Caki2 (cell line): ENCODE measurements at regions not wholly inside any gene's neighbourhood (a gene's known extent, or its start where the extent isn't known, plus 50 kb on each side); places are given as distances from the start of the nearest gene placed in this dataset.
A peak's percentile ranks its signal among the peaks of the same experiment; 100 is the strongest.
"Not testable (repeated sequence)": the region's sequence is repeated elsewhere in the genome, so short reads cannot be mapped to it uniquely, and the experiment has no call there.

ENCODE experiments used
- DNase-seq: peaks from one replicate; pipeline ENCODE4 v3.0.0-alpha.2; 2015; ENCODE audit warnings: low read depth
- in situ Hi-C: cut with HindIII; loops from 2 replicates; pipeline ENCODE4 v1.10.0; 2016; ENCODE audit warnings: low sequenced_read_pairs, low pct_unique_long_range_greater_than_20kb, mixed read lengths

DNA sequence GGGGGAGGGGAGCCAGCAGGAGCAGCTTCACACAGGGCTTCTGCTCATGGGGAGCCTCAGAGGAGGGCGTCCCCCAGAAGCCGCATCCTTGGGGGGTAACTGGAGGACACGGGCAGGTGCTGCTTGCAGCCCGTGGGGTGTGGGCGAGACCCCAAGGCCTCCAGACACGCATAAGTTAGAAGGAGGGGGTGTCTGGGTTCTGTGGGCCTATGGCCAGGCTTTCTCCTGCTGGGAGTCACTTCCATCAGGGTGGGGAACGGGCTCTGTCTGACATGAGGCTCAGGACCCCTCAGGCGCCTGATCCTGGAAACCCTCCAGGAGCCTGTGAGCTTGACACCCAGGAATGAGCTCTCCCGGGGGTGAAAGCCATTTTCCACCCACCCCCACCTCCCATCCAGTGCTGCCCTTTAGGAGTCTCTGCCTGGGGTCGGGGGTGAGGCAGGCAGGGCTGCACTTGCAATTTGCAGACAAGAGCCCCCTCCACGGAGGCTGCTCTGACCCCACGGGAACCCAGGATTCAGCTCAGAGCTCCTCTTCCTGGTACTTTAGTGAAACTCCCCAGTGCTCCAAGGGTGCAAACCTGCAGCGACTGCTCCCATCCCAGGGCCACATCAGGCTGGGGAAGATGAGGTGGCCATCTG, 325.7 kb downstream of the ADGRD1 start:
- in situ Hi-C loops, result no loop called here
- DNase-seq, result no peak

DNA sequence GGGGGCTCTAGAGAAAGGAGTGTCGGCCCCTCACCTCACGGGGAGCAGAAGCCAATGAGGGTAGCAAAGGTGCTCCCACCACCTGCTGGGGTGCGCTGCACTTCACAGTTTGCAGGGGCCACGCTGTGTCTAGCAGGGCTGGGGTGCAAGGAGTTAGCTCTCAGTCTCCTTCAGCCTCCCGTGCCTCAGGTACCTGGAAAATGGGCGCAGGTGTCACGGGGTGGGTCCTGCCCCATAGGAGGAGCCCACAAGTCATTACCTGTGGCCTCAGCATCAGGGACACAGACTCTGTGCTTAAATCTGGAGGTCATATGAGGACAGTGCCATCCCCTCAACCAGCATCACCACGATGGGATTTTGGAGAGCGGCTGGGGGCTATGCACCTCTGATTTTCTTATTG, 326.7 kb downstream of the ADGRD1 start:
- in situ Hi-C loops, result no loop called here
- no peak for DNase-seq

DNA sequence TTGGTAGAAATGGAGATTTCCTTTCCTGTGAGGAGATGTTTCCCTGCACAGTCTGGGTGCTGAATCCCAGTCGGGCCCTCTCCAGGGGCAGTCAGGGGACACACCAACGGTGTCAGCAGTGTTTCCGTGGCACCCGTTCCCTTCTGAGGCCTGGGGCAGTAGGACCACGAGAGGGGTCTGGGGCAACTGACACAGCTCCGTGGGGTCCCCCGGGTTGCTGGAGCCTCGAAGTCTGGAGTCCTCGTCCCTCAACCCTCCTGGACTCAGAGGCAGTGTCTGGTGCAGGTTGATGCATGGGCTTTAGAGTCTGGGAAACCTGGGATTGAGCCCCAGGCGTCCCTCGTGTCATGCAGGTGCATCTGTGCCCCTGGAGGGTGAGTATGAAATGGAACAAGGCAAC, 327.3 kb downstream of the ADGRD1 start:
- in situ Hi-C loops, result no loop called here
- DNase-seq, result no peak

DNA sequence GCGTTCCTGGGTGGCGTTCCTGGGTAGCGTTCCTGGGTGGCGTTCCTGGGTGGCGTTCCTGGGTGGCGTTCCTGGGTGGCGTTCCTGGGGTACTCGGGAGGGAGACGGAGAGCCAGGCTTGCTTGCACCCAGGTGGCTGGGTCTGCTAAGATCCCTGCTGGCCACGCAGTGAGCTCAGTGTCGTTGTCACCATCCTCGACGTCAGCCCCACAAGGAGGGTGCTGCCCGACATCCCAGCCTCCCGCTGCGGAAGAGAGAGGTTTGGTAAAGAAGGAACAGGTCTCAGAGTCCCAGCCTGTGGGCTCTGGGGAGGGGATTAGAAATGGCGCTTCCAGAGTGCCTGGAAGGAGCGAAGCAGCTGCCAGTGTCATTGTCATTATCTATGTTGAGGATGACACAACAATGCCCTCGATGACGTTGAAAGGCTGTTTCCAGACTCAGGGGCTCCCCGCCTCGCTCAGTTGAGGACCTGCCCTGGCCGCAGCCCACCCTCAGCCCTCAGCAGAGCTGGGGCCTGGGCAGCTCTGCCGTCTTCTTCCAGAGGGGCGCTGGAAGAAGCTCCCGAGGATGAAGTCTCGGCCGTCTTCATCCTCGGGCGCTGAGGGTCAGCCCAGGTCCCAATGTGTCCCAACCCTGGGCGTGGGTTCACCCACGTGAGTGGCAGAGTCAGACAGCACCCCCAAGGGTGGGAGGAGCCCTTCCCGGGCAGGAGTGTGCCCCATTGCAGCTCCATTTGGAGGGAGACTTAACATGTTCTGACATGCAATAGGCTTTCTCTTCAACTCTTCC, 328.8 kb downstream of the ADGRD1 start:
- in situ Hi-C loops, result no loop called here
- no peak for DNase-seq

DNA sequence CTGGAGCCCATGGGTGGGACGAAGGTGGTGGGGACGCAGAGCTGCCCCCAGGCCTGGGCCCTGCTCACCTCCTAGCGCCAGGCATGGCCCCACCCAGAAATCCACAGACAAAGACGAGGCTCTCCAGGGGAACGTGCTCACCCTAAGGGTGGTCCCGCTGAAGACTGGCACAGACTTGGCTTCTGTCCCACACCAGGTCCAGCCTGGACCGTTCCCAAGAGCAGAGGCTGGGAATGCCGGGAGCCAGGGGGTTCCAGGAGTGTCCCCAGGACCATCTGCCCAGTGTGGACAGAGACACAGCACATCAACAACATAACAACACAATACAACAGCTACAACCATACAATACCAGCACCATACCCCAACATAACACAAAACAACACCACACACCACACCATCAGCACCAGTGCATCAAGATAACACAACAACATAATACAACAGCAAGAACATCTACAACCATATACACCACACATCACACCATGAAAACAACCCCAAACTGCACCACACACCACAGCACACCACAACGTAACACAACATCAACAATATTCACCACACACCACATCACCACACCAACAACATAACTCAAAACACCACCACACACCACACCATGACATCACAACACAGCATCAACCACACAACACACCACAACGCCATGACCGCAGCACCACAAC, 329.6 kb downstream of the ADGRD1 start:
- in situ Hi-C loops, result no loop called here
- no peak for DNase-seq

DNA sequence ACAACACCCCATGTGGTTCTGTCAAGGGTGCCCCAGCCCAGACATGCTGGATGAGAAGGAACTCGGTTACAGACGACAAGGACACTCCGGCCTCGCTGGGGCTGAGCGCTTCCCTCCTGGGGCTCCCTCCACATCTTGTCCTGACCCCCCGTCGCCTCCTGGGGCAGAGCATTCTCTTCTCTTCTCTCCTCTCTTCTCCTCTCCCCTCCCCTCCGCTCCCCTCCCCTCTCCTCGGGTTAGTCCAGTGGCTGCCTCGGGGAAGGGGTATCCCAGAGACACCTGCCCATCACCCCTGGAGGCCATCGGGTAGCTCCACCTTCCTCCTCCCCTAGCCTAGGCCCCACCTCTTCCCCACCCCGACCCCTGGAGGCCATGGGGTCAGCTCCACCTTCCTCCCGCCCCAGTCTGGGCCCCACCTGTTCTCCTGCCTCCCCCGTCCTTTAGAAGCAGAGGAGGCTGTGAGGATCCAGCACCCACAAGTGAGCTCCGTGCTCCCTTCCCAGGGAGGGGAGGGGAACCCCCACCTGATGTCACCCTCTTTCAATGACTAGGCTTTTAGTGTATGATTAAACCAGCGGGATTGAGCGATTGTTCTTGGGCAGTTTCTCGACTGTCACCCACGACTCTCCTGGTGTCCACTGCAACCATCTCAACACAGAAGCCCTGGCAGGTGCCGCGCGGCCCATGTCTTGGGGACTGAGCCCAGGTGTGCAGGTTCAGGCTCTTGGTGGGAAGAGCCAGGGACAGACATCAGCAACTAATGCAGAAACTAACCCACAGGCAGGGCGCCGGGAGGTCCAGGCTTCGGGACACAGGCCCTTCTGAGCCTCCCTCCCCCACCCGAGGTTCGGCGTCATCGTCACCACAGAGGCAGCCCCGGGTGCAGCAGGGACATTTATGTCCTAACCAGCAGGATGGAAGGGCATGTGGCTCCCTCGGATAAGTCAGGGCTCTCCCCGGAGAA, 330.4 kb downstream of the ADGRD1 start:
- DNase-seq, result peak; percentile 28
- in situ Hi-C loops, result not testable (repeated sequence)

DNA sequence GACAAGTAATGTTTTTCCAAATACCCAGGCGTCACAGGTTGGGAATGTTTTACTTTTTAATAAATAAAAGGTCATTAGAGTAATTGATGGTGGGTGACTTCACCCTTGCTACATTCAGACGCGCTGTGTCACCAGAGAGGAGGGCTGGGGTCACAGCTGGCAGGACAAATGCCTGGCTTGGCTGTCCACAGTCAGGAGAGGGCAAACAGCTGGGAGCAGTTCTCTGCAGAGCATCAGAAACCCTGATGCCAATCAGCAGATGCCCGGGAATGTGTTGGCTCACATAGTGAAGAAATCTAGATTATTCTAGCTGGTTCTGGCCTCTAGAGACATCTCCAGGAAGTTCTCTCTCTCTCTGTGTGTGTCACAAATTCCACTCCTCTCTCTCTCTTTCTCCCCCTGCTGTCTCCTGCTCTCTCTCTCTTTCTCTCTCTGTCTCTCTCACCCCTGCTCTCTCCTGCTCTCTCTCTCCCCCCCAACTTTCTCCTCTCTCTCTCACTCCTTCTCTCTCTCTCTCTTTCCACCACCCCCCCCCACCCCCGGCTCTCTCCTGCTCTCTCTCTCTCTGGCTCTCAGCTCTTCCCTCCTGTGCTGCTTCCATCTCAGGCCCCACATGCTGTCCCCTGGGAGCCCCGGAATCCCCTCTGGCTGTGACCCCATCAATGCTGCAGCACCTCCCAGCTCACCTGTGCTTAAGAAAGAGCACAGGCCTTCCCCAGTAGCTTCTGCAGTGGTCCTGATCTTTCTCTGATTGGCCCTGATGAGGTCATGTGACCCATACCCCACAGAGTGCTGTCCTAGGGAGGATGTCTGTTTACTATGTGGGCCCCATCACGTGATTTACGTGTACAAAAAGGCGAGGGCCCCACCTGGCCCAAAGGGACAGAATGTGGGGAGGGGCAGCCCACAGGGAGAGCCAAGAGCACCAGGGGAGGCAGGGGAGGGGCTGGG, 331.5 kb downstream of the ADGRD1 start:
- in situ Hi-C loops, result not testable (repeated sequence)
- DNase-seq, result peak; percentile 51

DNA sequence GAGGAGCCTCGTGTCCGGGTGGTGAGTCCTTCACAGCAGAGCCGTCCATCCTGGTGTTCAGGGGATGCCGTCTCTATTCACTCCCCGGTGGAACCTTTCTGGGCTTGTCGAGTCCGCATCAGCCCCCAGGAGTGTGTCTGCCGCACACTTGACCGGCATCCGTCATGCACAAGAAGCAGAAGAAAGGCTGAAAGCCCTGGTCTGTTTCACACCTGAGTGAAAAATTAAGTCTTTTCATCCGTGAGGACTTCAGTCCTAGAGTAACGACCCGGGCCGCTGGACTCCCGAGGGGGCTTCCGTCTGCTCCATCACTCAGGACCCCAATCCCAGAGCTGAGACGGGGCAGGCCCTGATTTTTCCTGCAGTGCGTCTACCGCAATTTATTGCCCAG, 332.2 kb downstream of the ADGRD1 start:
- in situ Hi-C loops, result not testable (repeated sequence)

DNA sequence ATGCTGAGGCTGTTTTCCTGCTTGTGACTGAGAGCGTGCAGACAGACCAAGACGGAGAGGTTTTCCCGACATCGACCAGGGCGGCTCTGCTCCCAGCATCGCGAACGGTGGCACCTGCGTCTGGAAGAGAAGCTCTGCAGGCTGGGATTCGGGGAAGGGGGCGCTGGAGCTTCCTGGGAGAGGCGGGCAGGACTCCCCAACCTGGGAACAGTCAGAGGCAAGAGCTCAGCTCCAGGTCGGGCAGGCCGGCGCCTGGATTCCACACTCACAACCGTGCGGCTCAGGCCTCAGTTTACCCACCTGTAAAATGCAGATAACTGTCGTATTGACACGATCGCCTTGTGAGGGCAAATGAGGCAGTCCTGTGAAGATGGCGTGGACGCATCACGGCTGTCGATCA, 332.6 kb downstream of the ADGRD1 start:
- DNase-seq, in situ Hi-C loops: not testable (repeated sequence)

More for the DNA sequence above, 332.2 kb downstream of the ADGRD1 start:
- not testable (repeated sequence) for DNase-seq

DNA sequence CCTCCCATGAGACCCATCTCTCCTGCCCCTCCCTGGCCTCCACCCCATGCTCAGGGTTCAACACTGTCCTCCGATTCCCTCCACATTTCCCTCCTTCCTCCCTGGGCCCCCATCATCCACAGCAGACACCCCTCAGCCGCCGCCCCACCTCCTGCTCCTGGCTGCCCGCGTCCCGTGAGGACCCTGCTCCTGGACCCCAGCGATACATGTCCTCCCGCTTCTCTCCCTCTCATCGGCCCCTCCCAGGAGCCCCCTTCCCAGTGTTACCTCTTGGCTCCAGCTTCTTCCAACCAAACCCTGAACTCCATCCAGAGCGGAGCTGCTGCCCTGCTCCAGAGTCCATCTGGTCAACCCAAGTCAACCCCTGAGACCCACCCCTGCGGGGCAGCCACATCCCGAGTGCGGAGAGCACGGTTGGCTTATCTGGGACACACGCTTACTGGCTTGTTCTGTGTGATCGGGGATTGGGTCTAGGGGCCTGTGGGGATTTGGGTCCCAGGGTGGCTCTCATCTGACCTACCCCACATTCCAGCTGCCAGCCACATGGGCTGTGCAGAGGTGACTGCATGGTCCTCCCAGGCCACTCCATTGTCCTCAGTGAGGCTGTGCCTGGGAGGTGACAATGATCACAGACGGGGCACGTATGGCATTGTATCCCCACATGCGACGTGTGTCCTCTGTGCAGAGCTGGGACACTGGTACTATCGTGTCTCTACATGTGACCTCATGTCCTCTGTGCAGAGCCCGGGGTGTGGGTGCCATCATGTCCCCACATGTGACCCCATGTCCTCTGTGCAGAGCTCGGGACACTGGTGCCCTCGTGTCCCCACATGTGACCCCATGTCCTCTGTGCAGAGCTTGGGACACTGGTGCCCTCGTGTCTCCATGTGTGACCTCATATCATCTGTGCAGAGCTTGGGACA, 333.6 kb downstream of the ADGRD1 start:
- no peak for DNase-seq
- in situ Hi-C loops, result no loop called here

DNA sequence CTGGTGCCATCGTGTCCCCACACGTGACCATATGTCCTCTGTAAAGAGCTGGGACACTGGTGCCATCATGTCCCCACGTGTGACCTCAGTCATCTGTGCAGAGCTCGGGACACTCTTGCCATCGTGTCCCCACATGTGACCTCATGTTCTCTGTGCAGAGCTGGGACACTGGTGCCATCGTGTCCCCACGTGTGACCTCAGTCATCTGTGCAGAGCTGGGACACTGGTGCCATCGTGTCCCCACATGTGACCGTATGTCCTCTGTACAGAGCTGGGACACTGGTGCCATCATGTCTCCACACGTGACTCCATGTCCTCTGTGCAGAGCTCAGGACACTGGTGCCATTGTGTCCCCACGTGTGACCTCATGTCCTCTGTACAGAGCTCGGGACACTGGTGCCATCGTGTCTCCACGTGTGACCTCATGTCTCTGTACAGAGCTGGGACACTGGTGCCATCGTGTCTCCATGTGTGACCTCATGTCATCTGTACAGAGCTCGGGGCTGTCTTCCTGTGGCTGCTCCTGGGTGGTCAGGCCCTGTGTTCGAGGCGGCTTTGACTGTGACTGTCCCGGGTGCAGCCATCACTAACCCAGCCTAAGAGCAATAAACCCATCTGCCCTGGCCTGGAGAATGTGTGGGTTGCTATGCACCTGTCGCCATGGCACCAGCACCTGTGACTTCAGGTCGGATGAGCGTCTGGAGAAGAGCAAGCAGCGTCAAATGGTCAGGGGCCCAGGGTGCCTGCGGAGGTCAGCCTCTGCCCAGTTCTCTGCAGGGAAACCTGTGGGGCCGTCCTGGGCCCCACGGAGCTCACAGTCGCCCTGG, 334.4 kb downstream of the ADGRD1 start:
- DNase-seq, result no peak
- in situ Hi-C loops, result no loop called here

DNA sequence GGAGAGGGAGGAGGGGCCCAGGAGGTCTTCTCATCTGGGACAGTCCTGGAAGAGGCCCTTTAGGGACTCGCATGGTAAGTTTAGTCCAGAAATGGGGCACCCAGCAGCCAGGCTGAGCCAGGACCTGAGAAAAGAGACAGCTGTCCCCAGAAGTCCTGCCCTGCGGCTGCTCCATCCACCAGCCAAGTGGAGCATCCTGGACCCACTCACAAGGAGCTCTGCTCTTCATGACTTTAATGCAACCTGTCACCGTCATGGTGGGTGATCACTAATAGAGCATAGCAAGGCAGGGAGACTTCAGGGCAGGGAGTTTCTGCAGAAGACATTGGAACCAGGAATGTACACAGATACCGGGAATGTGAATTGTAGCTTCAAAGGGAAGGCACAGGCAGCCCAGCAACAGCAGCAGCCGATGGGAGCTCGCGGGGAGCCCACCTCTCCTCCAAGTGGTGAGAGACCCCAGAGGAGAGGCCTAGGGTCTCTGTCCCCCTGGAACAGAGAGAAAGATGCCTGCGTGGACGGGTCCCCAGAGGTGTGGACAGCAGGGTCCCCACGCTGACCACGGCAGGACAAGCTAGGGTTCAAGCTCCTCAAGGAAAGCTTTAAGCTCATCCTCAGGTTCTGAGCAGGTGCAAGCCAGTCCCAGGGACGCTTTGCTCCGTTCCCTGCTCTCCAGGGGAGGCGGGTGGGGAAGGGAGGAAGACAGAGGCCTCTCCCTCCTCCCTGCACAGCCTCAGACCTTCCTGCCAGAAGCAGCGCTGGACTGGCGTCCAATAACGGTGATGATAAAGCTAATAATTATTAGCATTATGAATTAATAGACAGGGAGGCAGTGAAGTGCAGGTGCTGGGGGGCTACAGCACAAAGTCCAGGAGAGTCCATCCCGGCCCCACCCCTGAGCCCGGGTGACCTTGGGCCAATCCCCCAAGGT, 335.3 kb downstream of the ADGRD1 start:
- in situ Hi-C loops, DNase-seq: not testable (repeated sequence)

DNA sequence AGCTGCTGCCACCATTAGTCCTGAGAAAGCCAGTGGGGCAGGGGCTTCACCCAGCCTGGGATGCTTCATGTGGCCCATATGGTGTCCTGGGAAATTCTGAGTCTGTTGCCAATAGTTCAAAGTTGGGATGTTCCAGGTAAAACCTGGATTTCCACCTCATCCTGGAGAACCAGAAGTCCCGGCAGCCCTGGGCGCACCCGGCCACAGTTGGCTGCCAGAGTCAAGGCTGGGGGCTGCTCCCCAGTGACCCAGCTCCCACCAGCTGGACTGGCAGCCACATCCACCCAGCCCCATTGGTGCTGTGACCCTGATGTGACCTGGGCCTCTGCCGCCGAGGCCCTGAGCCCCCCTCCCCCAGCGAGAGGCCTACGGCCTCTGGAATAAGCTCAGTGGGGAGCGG, 336.1 kb downstream of the ADGRD1 start:
- in situ Hi-C loops, DNase-seq: not testable (repeated sequence)

DNA sequence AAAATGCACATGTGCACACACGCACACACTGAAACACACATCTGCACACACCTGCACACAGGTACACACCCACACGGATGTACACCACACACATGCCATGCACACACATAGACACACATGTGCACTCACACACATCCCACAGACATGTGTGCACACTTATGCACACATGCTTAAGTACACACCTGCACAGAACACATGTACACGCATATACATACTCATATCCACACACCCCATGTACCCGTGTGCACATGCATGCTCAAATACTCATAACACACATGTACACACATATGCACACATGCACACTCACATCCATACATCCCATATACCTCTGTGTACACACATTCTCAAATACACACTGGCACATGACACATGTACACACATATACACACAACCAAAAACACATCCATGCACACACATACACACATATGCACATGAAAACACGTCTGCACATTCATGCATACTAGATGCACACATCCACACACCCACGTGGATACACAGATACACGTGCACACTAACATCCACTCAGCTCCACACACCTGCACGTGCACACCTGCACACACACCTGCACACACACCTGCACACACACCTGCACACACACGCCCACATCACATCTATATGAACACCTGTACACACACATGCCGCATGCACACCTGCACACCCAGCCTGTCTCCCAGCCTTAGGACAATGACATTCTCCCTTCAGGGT, 336.7 kb downstream of the ADGRD1 start:
- DNase-seq, result no peak
- in situ Hi-C loops, result no loop called here
